ENCODE measurements at regions not wholly inside any gene's neighbourhood (a gene's known extent, or its start where the extent isn't known, plus 50 kb on each side); places are given as distances from the start of the nearest gene placed in this dataset.

DNA sequence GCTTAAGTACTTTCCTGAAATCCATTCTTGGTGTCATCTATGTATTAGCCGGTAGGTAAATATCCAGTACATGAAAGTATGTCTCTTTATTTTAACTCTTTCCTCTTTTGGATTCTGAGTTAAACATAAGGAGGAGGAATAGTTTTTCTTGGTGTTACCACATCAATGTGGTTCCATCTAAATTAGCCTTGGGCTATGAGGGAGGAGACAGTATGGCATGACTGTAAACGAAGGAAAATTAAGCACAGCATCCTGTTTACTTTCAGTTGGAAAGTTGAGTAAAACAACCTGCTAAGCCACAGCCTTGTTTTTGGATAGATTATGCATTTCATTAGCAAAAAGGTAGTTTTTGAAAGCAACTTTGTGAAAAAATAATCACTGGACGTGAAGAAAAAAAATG is 693.0 kb upstream of the SOX9 start:
- no peak for DNase-seq (ENCODE audit: low read depth)
- H3K4me3 ChIP-seq (ENCODE audit: low read depth, low read length): no peak overlapping the region
- TF ChIP-seq, protein P1, sequence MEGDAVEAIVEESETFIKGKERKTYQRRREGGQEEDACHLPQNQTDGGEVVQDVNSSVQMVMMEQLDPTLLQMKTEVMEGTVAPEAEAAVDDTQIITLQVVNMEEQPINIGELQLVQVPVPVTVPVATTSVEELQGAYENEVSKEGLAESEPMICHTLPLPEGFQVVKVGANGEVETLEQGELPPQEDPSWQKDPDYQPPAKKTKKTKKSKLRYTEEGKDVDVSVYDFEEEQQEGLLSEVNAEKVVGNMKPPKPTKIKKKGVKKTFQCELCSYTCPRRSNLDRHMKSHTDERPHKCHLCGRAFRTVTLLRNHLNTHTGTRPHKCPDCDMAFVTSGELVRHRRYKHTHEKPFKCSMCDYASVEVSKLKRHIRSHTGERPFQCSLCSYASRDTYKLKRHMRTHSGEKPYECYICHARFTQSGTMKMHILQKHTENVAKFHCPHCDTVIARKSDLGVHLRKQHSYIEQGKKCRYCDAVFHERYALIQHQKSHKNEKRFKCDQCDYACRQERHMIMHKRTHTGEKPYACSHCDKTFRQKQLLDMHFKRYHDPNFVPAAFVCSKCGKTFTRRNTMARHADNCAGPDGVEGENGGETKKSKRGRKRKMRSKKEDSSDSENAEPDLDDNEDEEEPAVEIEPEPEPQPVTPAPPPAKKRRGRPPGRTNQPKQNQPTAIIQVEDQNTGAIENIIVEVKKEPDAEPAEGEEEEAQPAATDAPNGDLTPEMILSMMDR (IDR thresholded peaks at IDR 0.05; ENCODE audit: control insufficient read depth, extremely low read depth, insufficient read depth): no peak

DNA sequence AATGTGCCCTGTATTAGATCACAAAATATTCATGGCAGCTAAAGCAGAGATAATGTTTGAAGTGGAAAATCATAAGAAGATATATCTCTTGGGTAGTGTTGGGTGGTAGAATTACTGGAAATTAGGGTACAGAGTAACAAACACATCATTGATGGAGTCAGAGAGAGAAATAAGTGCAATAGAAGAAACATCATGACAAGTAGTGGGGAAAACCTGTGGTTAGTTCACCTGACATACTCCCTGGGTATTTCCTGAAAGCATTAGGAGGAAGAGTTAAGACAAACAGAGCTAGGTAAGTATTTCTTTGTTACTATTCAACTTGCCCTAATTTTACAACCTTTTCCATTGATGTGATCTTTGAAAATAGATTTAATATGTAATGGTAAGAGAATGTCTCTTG is 691.9 kb upstream of the SOX9 start:
- no peak for DNase-seq (ENCODE audit: low read depth)
- H3K4me3 ChIP-seq (ENCODE audit: low read depth, low read length): no peak overlapping the region
- TF ChIP-seq, protein P1 (IDR thresholded peaks at IDR 0.05; ENCODE audit: control insufficient read depth, extremely low read depth, insufficient read depth): no peak

GRCh38 chr17:71430281-71430680 is 690.5 kb upstream of the SOX9 start:
- TF ChIP-seq, protein P1 (IDR thresholded peaks at IDR 0.05; ENCODE audit: control insufficient read depth, extremely low read depth, insufficient read depth): no peak
- no peak overlapping the region for H3K4me3 ChIP-seq (ENCODE audit: low read depth, low read length)
- no peak for DNase-seq (ENCODE audit: low read depth)

DNA sequence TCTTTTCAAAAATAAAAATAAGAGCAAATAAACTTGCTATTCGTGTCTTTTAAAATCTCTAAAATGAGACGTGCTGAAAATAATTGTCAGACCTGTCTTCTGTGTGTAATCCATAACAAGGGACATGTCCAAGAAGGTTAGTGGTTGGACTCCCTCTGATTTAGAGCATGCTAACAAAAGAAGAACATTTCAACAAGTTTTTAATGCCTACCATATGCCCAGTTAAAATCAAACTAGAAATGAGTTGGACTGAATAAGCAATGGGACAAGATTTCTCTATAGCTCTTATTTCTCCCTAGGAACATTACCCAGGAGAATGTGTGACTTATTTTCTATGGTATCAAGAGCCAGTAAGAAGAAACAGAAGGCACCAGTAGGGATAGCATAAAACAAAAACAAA is 689.7 kb upstream of the SOX9 start:
- TF ChIP-seq, protein P1 (IDR thresholded peaks at IDR 0.05; ENCODE audit: control insufficient read depth, extremely low read depth, insufficient read depth): no peak
- DNase-seq (ENCODE audit: low read depth): no peak
- no peak overlapping the region for H3K4me3 ChIP-seq (ENCODE audit: low read depth, low read length)

GRCh38 chr17:71432378-71433315 is 688.2 kb upstream of the SOX9 start:
- TF ChIP-seq, protein P1 (IDR thresholded peaks at IDR 0.05; ENCODE audit: control insufficient read depth, extremely low read depth, insufficient read depth): no peak
- DNase-seq (ENCODE audit: low read depth): no peak
- H3K4me3 ChIP-seq (ENCODE audit: low read depth, low read length): no peak overlapping the region

DNA sequence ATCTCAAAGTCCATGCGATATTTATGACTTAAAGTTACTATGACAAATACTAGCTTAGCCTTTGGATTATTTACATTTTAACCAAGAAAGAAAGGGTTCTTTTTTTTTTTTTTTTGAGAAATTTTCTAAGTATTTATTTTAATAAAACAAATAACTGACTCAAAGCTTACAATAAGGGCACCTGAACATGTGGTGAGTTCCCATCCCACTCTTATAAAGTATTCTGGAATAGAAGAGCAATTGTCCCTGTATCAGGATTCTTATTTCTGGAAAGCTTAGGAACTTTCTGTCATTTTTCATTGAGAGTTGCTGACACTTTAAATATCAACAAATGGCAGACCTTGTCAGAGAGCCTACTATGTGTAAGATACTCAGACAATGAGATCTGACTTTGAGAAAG is 686.1 kb upstream of the SOX9 start:
- H3K4me3 ChIP-seq (ENCODE audit: low read depth, low read length): no peak overlapping the region
- DNase-seq (ENCODE audit: low read depth): no peak
- TF ChIP-seq, protein P1 (IDR thresholded peaks at IDR 0.05; ENCODE audit: control insufficient read depth, extremely low read depth, insufficient read depth): no peak

All from LNCaP clone FGC (cell line).